A673 (cell line): ENCODE measurements at regions not wholly inside any gene's neighbourhood (a gene's known extent, or its start where the extent isn't known, plus 50 kb on each side); places are given as distances from the start of the nearest gene placed in this dataset.

ENCODE experiments used
- BruUV-seq: library from RNA; stranded (reverse); fragments of 400-500 nt; replicated peaks from 2 replicates; lab custom pipeline; 2021; lab: Mats Ljungman, UMichigan
- CTCF ChIA-PET: fragments of 300-600 bp; sonication (Branson Sonifier 250); formaldehyde crosslinking; loops from one replicate; lab custom pipeline; 2022; ENCODE audit warnings: antibody characterized with exemption; lab: Charles Lee
- POLR2A ChIA-PET: fragments of 300-600 bp; sonication (Branson Sonifier 250); formaldehyde crosslinking; loops from one replicate; lab custom pipeline; 2022; ENCODE audit warnings: antibody characterized with exemption; ENCODE audit not compliant: low non-redundant PET; lab: Charles Lee
- DNase-seq: peaks from one replicate; pipeline ENCODE4 v3.0.0-alpha.2; 2015; ENCODE audit warnings: low spot score
- H3K27ac ChIP-seq: fragments of 200-600 bp; sonication (generic); 2 replicates; pipeline ENCODE4 v1.5.1; 2016; ENCODE audit warnings: mixed run types, low read depth, mild to moderate bottlenecking, mixed read lengths, antibody characterized with exemption, low read length; ENCODE audit not compliant: poor library complexity, severe bottlenecking
- H3K27me3 ChIP-seq: fragments of 200-600 bp; sonication (generic); replicated peaks from 2 replicates; pipeline ENCODE4 v1.6.1; 2017; ENCODE audit warnings: mixed run types, low read depth, mild to moderate bottlenecking, mixed read lengths, antibody characterized with exemption, low read length; ENCODE audit not compliant: insufficient read depth, poor library complexity
- H3K36me3 ChIP-seq: fragments of 200-600 bp; sonication (generic); 2 replicates; pipeline ENCODE4 v1.6.1; 2016; ENCODE audit warnings: mixed run types, mild to moderate bottlenecking, mixed read lengths, antibody characterized with exemption, low read length; ENCODE audit not compliant: insufficient read depth, poor library complexity, severe bottlenecking
- H3K4me1 ChIP-seq: fragments of 200-600 bp; sonication (generic); 2 replicates; pipeline ENCODE4 v1.6.1; 2017; ENCODE audit warnings: mixed run types, mild to moderate bottlenecking, mixed read lengths, antibody characterized with exemption, low read length; ENCODE audit not compliant: insufficient read depth, poor library complexity, severe bottlenecking
- H3K4me3 ChIP-seq: fragments of 200-600 bp; sonication (generic); 2 replicates; pipeline ENCODE4 v1.5.1; 2016; ENCODE audit warnings: low read depth, mixed run types, mild to moderate bottlenecking, mixed read lengths, low read length; ENCODE audit not compliant: poor library complexity, severe bottlenecking
- H3K9me3 ChIP-seq: fragments of 200-600 bp; sonication (generic); 2 replicates; pipeline ENCODE4 v1.6.1; 2016; ENCODE audit warnings: mixed run types, low read depth, mild to moderate bottlenecking, mixed read lengths, antibody characterized with exemption, low read length; ENCODE audit not compliant: poor library complexity, severe bottlenecking
- CTCF ChIP-seq: fragments of 300-800, 200-600 bp; sonication (generic); conservative IDR thresholded peaks from 2 replicates; pipeline ENCODE4 v1.5.1; 2017; ENCODE audit warnings: low read depth, mild to moderate bottlenecking, antibody characterized with exemption, low read length, moderate library complexity, mixed read lengths
- EZH2 ChIP-seq: fragments of 200-600 bp; sonication (generic); IDR thresholded peaks from 2 replicates; pipeline ENCODE4 v1.6.1; 2017; ENCODE audit warnings: borderline replicate concordance, low read depth, mild to moderate bottlenecking, mixed read lengths, antibody characterized with exemption, low read length; ENCODE audit not compliant: poor library complexity, severe bottlenecking
- intact Hi-C: fragments of 100-400 bp; cut with micrococcal nuclease; formaldehyde crosslinking; loops from one replicate; pipeline ENCODE4 v1.10.0; 2022; ENCODE audit not compliant: unreplicated experiment

GRCh38 chr4:100286636-100287035, 96.4 kb upstream of the DDIT4L start:
- H3K27me3 ChIP-seq = no peaks in the 10 kb centered on the region
- ChIA-PET POLR2A (no interaction called here), CTCF (no interaction called here)
- H3K4me3 ChIP-seq = no peak overlapping the region
- intact Hi-C loops = no loop called here
- H3K36me3 ChIP-seq = no peaks in the 10 kb centered on the region
- no peak for DNase-seq
- H3K27ac ChIP-seq = no peak overlapping the region
- no peaks in the 10 kb centered on the region for H3K4me1 ChIP-seq
- TF ChIP-seq EZH2 = no peak
- no peak for TF ChIP-seq CTCF
- BruUV-seq = no TSS peak
- no peaks in the 10 kb centered on the region for H3K9me3 ChIP-seq

- CTCF ChIA-PET = no interaction called here
- BruUV-seq = no TSS peak
- Histone ChIP-seq H3K9me3 (no peaks in the 10 kb centered on the region), H3K36me3 (no peaks in the 10 kb centered on the region), H3K27ac (no peak overlapping the region), H3K4me1 (no peaks in the 10 kb centered on the region), H3K4me3 (no peak overlapping the region), H3K27me3 (no peaks in the 10 kb centered on the region)
- DNase-seq = no peak
- intact Hi-C loops = no loop called here
- TF ChIP-seq CTCF (no peak), EZH2 (no peak)
- POLR2A ChIA-PET = no interaction called here
Observed at GRCh38 chr4:100285121-100285520, 94.9 kb upstream of the DDIT4L start.

DNA sequence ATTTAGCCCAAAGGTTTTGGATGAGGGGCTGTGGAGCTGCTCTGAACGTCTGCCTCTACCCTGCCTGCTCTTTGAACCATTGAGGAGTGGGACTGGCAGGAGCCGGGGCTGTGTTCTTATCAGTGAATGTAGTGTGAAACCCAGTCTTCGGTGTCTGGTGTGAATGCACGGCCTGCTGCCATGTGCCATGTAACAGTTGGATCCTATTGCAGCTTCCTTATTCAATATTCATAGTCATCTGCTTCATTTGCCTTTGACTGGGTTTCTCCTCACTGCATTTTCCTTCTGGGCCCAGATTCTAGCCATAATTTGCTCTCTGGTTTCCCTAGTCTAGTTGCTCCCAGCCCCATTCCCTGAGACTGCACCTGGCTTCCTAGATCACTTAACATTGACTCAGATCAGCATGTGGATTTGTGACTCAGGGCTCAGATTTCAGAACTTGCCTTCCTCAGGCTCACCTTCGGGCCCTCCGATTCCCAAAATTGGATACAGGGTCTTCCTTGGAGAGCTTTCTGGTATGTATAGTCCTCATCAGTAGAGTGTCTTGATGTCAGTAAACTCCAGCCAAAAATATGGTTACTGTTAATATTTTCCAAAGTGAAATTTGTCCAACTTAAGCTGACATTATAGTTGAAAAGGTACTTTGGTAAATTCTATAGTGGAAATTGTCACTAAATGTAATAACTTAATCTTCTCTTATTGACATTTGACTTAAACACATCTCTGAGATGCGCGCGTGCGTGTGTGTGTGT, 94.0 kb upstream of the DDIT4L start:
- intact Hi-C loops = no loop called here
- POLR2A ChIA-PET = no interaction called here
- CTCF ChIA-PET = no interaction called here

More for the DNA sequence above, 94.0 kb upstream of the DDIT4L start:
- H3K9me3 ChIP-seq = no peaks in the 10 kb centered on the region
- H3K27ac ChIP-seq = no peak overlapping the region
- DNase-seq = no peak
- TF ChIP-seq EZH2 = no peak
- no peak for TF ChIP-seq CTCF
- no peaks in the 10 kb centered on the region for H3K4me1 ChIP-seq
- H3K4me3 ChIP-seq = no peak overlapping the region
- H3K36me3 ChIP-seq = no peaks in the 10 kb centered on the region
- BruUV-seq = no TSS peak
- no peaks in the 10 kb centered on the region for H3K27me3 ChIP-seq
